Heart right ventricle (tissue), 16 donors: ENCODE measurements at regions not wholly inside any gene's neighbourhood (a gene's known extent, or its start where the extent isn't known, plus 50 kb on each side); places are given as distances from the start of the nearest gene placed in this dataset.

Experiments used
- ATAC-seq, 8 donors: fragments of 200-7000 bp; cut with Tn5 transposase; one replicate each; pipeline ENCODE4 v1.9.1; 2020; ENCODE audit warnings: mild to moderate bottlenecking in 8 of 8, moderate library complexity in 8 of 8, moderate number of reproducible peaks in 1 of 8
- DNase-seq, 2 donors: peaks; one replicate each; pipeline ENCODE4 v3.0.0-alpha.2; 2020
- H3K27ac ChIP-seq, 10 donors: fragments of 200-600 bp; sonication (generic) in 2 of 10; one replicate each; pipeline versions ENCODE4 v1.5.0 to v1.8.0; 2020 to 2022; ENCODE audit warnings: mild to moderate bottlenecking in 3 of 10
- H3K27me3 ChIP-seq, 7 donors: fragments of 200-600 bp; one replicate each; pipeline ENCODE4 v1.8.0; 2021 to 2022; ENCODE audit warnings: mild to moderate bottlenecking in 2 of 7
- H3K36me3 ChIP-seq, 9 donors: fragments of 200-600 bp; sonication (generic) in 1 of 9; one replicate each; pipeline versions ENCODE4 v1.5.0 to v1.8.0; 2020 to 2022; ENCODE audit warnings: mild to moderate bottlenecking in 2 of 9
- H3K4me1 ChIP-seq, 9 donors: fragments of 200-600 bp; sonication (generic) in 1 of 9; one replicate each; pipeline versions ENCODE4 v1.5.0 to v1.8.0; 2020 to 2022; ENCODE audit warnings: mild to moderate bottlenecking in 4 of 9
- H3K4me3 ChIP-seq, 10 donors: fragments of 200-600 bp; sonication (generic) in 2 of 10; one replicate each; pipeline versions ENCODE4 v1.5.0 to v1.8.0; 2020 to 2022; ENCODE audit warnings: mild to moderate bottlenecking in 7 of 10, moderate library complexity in 2 of 10
- H3K9me3 ChIP-seq, 11 donors: fragments of 200-600 bp in 10 of 11; sonication (generic) in 2 of 11; one replicate each; pipeline versions ENCODE4 v1.5.0 to v1.8.0; 2013 to 2022; ENCODE audit warnings: mild to moderate bottlenecking in 2 of 11, control low read depth in 1 of 11, moderate library complexity in 1 of 11
- WGBS, 2 donors: extraction: QIAGEN DNeasy Blood & Tissue Kit; methylation state at CpG; one replicate each; pipeline ENCODE4 v1.1.7; 2013; ENCODE audit warnings: inconsistent platforms in 1 of 2; 5-methylcytosine and 5-hydroxymethylcytosine counted together
- intact Hi-C, 10 donors: fragments of 100-400 bp; cut with DNase I; formaldehyde crosslinking; loops; one replicate each; pipeline versions ENCODE4 v1.11.1 to v1.14.2; 2022
- TF ChIP-seq, protein P1 (sequence below), 9 donors: fragments of 200-600 bp; sonication (generic) in 2 of 9; IDR thresholded peaks; one replicate each; pipeline versions ENCODE4 v1.5.0 to v1.8.0; 2021 to 2022; ENCODE audit warnings: antibody characterized with exemption in 9 of 9, mild to moderate bottlenecking in 5 of 9, moderate library complexity in 1 of 9
- donor health status: Arrhythmogenic right ventricular cardiomyopathy.
- donor health status: ischemic (EF 13 %, LVEDD 7.1; RV severe dilation, severe dysfunction).
- donor health status: healthy with polysubstance abuse.
- donor health status: DM: no; HTN: yes; CAD: no.
- donor health status: DM: no; HTN: no; CAD: no.
- donor health status: ischemic (EF 25% LVEDD 6.9; RV normal size, moderate dysfunction).
- donor health status: ischemic (EF 25% LVEDD 5.7; RV mildly dilated, moderate dysfunction).
- donor health status: healthy.
- donor health status: DM: yes; HTN: yes; CAD: no.
- donor health status: Ischemic cardiomyopathy.
- donor health status: ischemic (EF 35%, LVEDD 5.7; RV mildly dilated, moderate dysfunction).
- donor health status: nonischemic (EF 11% LVEDD 7.7; RV severe dilation, severe dysfunction).
- donor health status: DM: yes; HTN: yes; CAD: no.
- donor health status: PGD.
- donor health status: ischemic (EF 29% LVEDD 5.4; RV normal size, mild dysfunction).
- donor health status: nonischemic (EF 23%, LVEDD 6.1; RV moderate dilation, normal function).

GRCh38 chr22:27150544-27150941, 493.2 kb downstream of the MIAT start:
- H3K4me1 ChIP-seq: peaks cover 0 to 21% (median 8%) of the 10 kb centered on the region in 9 donors
- H3K36me3 ChIP-seq: no peaks in the 10 kb centered on the region
- ATAC-seq: peak in 2 of 8 donors; percentile 20 to 33
- TF ChIP-seq, protein P1, sequence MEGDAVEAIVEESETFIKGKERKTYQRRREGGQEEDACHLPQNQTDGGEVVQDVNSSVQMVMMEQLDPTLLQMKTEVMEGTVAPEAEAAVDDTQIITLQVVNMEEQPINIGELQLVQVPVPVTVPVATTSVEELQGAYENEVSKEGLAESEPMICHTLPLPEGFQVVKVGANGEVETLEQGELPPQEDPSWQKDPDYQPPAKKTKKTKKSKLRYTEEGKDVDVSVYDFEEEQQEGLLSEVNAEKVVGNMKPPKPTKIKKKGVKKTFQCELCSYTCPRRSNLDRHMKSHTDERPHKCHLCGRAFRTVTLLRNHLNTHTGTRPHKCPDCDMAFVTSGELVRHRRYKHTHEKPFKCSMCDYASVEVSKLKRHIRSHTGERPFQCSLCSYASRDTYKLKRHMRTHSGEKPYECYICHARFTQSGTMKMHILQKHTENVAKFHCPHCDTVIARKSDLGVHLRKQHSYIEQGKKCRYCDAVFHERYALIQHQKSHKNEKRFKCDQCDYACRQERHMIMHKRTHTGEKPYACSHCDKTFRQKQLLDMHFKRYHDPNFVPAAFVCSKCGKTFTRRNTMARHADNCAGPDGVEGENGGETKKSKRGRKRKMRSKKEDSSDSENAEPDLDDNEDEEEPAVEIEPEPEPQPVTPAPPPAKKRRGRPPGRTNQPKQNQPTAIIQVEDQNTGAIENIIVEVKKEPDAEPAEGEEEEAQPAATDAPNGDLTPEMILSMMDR (IDR thresholded peaks at IDR 0.05): no peak
- H3K9me3 ChIP-seq: peaks cover 0 to 12% (median 0%) of the 10 kb centered on the region in 11 donors
- H3K27me3 ChIP-seq: peaks cover 0 to 69% (median 17%) of the 10 kb centered on the region in 7 donors
- intact Hi-C loops: no loop called here
- H3K27ac ChIP-seq: no peak overlapping the region
- 22 to 42% methylated on average over 8 of the region's 8 CpGs for WGBS, 2 donors
- DNase-seq: no peak
- peak overlapping the region in 1 of 10 donors; percentile 12 for H3K4me3 ChIP-seq

GRCh38 chr22:27151407-27151806, 494.0 kb downstream of the MIAT start:
- 58 to 59% methylated on average over 2 of the region's 2 CpGs for WGBS, 2 donors
- ATAC-seq (no peak), DNase-seq (no peak)
- TF ChIP-seq, protein P1 (IDR thresholded peaks at IDR 0.05): no peak
- H3K36me3 ChIP-seq: no peaks in the 10 kb centered on the region
- no peak overlapping the region for H3K27ac ChIP-seq
- H3K27me3 ChIP-seq: peaks cover 0 to 77% (median 20%) of the 10 kb centered on the region in 7 donors
- intact Hi-C loops: no loop called here
- H3K9me3 ChIP-seq: peaks cover 0 to 12% (median 0%) of the 10 kb centered on the region in 11 donors
- H3K4me3 ChIP-seq: no peak overlapping the region
- peaks cover 0 to 21% (median 8%) of the 10 kb centered on the region in 9 donors for H3K4me1 ChIP-seq

GRCh38 chr22:27152033-27152432, 494.6 kb downstream of the MIAT start:
- ATAC-seq (peak in 1 of 8 donors; percentile 34), DNase-seq (no peak)
- H3K4me1 ChIP-seq: peaks cover 0 to 21% (median 8%) of the 10 kb centered on the region in 9 donors
- no peak overlapping the region for H3K4me3 ChIP-seq
- H3K36me3 ChIP-seq: no peaks in the 10 kb centered on the region
- WGBS, 2 donors: 73 to 74% methylated on average over 2 of the region's 2 CpGs
- H3K9me3 ChIP-seq: peaks cover 0 to 12% (median 0%) of the 10 kb centered on the region in 11 donors
- intact Hi-C loops: no loop called here
- H3K27ac ChIP-seq: no peak overlapping the region
- TF ChIP-seq, protein P1 (IDR thresholded peaks at IDR 0.05): no peak
- H3K27me3 ChIP-seq: peaks cover 0 to 79% (median 20%) of the 10 kb centered on the region in 7 donors

- TF ChIP-seq, protein P1 (IDR thresholded peaks at IDR 0.05): no peak
- WGBS, 2 donors: 75 to 80% methylated on average over 2 of the region's 2 CpGs
These were observed 495.5 kb downstream of the MIAT start for GRCh38 chr22:27152883-27153282.

More at GRCh38 chr22:27152883-27153282, 495.5 kb downstream of the MIAT start:
- no peak overlapping the region for H3K4me3 ChIP-seq
- H3K4me1 ChIP-seq: peaks cover 0 to 21% (median 8%) of the 10 kb centered on the region in 9 donors
- intact Hi-C loops: no loop called here
- no peak overlapping the region for H3K27ac ChIP-seq
- ATAC-seq (no peak), DNase-seq (no peak)
- H3K9me3 ChIP-seq: peaks cover 0 to 12% (median 0%) of the 10 kb centered on the region in 11 donors
- H3K36me3 ChIP-seq: no peaks in the 10 kb centered on the region
- peaks cover 0 to 75% (median 20%) of the 10 kb centered on the region in 7 donors for H3K27me3 ChIP-seq
